DND-41 (cell line): ENCODE measurements at regions not wholly inside any gene's neighbourhood (a gene's known extent, or its start where the extent isn't known, plus 50 kb on each side); places are given as distances from the start of the nearest gene placed in this dataset.

Experiments
- EZH2 ChIP-seq: IDR thresholded peaks from 3 replicates; pipeline ENCODE4 v1.6.1; 2012; ENCODE audit warnings: borderline replicate concordance, low read depth, mild to moderate bottlenecking, moderate library complexity, low read length, inconsistent platforms; ENCODE audit not compliant: severe bottlenecking
- TF ChIP-seq, protein P1 (sequence below): IDR thresholded peaks from 2 replicates; pipeline ENCODE4 v1.5.1; 2012; ENCODE audit warnings: borderline replicate concordance, low read length, moderate library complexity, mild to moderate bottlenecking; ENCODE audit not compliant: poor library complexity, severe bottlenecking; ENCODE audit errors: extremely low read depth

DNA sequence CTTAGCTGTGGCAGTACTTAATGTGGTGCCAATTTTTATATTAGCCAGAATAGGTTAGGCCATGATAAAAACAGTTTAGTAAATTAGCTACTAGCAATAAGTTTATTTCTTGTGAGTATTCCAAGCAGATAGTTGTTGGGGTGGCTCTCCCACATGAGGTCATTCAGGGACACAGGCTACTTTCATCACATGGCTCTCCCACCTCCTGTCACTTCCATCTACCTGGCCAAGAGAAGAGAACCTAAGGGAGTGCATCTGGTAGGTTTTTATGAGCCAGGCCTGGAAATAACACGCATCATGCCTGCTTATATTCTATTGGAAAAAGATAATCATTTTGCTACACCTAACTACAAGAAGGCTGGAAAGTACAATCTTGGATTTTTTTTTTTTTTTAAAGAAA is 161.4 kb upstream of the CCNH start:
- TF ChIP-seq EZH2, result no peak
- TF ChIP-seq, protein P1, sequence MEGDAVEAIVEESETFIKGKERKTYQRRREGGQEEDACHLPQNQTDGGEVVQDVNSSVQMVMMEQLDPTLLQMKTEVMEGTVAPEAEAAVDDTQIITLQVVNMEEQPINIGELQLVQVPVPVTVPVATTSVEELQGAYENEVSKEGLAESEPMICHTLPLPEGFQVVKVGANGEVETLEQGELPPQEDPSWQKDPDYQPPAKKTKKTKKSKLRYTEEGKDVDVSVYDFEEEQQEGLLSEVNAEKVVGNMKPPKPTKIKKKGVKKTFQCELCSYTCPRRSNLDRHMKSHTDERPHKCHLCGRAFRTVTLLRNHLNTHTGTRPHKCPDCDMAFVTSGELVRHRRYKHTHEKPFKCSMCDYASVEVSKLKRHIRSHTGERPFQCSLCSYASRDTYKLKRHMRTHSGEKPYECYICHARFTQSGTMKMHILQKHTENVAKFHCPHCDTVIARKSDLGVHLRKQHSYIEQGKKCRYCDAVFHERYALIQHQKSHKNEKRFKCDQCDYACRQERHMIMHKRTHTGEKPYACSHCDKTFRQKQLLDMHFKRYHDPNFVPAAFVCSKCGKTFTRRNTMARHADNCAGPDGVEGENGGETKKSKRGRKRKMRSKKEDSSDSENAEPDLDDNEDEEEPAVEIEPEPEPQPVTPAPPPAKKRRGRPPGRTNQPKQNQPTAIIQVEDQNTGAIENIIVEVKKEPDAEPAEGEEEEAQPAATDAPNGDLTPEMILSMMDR, result no peak
